Gastroesophageal sphincter (tissue), 3 donors: ENCODE measurements at regions not wholly inside any gene's neighbourhood (a gene's known extent, or its start where the extent isn't known, plus 50 kb on each side); places are given as distances from the start of the nearest gene placed in this dataset.

Source experiments
- CTCF ChIP-seq, 4 experiments: fragments of 200-600 bp in 2 of 4; fragments of 450-650 bp in 2 of 4; sonication (generic) in 1 of 4; IDR thresholded peaks; one replicate each; pipeline ENCODE4 v1.5.1; 2017 to 2019; ENCODE audit warnings: antibody characterized with exemption in 4 of 4, mild to moderate bottlenecking in 2 of 4, moderate library complexity in 2 of 4
- EP300 ChIP-seq: sonication (generic); formaldehyde crosslinking; IDR thresholded peaks from one replicate; pipeline ENCODE4 v1.6.1; 2017; ENCODE audit warnings: antibody characterized with exemption, mild to moderate bottlenecking
- POLR2A ChIP-seq, 2 donors: fragments of 450-650 bp; IDR thresholded peaks; one replicate each; pipeline ENCODE4 v1.6.1; 2017; ENCODE audit warnings: antibody characterized with exemption in 2 of 2, mild to moderate bottlenecking in 2 of 2, moderate library complexity in 1 of 2
- POLR2AphosphoS5 ChIP-seq: sonication (generic); formaldehyde crosslinking; IDR thresholded peaks from one replicate; pipeline ENCODE4 v1.6.1; 2017; ENCODE audit warnings: antibody characterized with exemption

- TF ChIP-seq POLR2A (IDR thresholded peaks at IDR 0.05) (no peak), EP300 (no peak), POLR2AphosphoS5 (no peak), CTCF (IDR thresholded peaks at IDR 0.05) (no peak)
Measured at GRCh38 chr2:234580686-234581085, 83.8 kb upstream of the ARL4C start.
